ENCODE measurements at regions not wholly inside any gene's neighbourhood (a gene's known extent, or its start where the extent isn't known, plus 50 kb on each side); places are given as distances from the start of the nearest gene placed in this dataset.

GRCh38 chr18:37662546-37663339 is 97.1 kb upstream of the CELF4 start:
- TF ChIP-seq CTCF (IDR thresholded peaks at IDR 0.05) (no peak), EP300 (IDR thresholded peaks at IDR 0.05) (no peak), POLR2A (IDR thresholded peaks at IDR 0.05) (no peak)
